Forelimb muscle (tissue), 1 donor: ENCODE measurements at regions not wholly inside any gene's neighbourhood (a gene's known extent, or its start where the extent isn't known, plus 50 kb on each side); places are given as distances from the start of the nearest gene placed in this dataset.

Experiments
- DNase-seq: peaks from one replicate; pipeline ENCODE4 v3.0.0-alpha.2; 2013; ENCODE audit warnings: low read depth

GRCh38 chr22:47994045-47994444 is 1231.6 kb downstream of the TBC1D22A start:
- no peak for DNase-seq

DNA sequence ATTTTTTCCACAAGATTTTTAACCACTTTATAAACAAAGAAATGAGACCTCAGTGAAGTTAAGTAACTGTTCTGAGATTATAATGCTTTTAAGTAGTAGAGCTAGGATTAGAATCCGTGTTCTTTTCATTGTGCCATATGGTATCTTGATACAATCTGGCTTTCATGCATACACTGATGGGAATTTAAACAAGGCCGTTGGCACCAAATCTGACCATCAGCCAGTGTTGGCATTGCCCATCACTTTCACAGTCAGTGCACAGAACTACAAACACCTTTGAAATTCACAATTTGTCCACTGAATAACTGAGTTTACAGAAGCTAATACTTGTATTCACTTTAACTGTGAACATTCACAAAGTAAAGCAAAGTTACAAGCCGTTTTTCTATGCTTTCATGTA is 1228.0 kb downstream of the TBC1D22A start:
- DNase-seq, result no peak

GRCh38 chr22:47987885-47988515 is 1225.5 kb downstream of the TBC1D22A start:
- no peak for DNase-seq

DNA sequence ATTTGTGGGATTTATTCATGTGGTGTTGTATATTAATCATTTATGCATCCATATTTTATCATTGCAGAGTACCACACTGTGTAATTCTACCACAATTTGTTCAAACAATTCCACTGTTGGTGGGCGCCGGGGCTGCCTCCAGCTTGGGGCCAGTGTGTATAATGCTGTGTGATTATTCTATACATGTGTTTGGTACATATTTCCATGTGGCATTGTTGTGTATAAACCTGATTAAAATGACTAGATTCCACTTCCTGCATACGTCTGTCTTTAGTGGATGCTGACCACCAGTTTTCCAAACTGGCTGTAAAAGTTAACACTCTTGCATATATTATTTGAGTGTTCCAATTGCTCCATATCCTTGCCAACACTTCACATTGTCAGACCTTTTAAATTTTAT is 1213.8 kb downstream of the TBC1D22A start:
- DNase-seq, result no peak

GRCh38 chr22:47967831-47968230 is 1205.4 kb downstream of the TBC1D22A start:
- DNase-seq, result no peak

- no peak for DNase-seq
Observed at GRCh38 chr22:47966316-47966715, 1203.9 kb downstream of the TBC1D22A start.

DNA sequence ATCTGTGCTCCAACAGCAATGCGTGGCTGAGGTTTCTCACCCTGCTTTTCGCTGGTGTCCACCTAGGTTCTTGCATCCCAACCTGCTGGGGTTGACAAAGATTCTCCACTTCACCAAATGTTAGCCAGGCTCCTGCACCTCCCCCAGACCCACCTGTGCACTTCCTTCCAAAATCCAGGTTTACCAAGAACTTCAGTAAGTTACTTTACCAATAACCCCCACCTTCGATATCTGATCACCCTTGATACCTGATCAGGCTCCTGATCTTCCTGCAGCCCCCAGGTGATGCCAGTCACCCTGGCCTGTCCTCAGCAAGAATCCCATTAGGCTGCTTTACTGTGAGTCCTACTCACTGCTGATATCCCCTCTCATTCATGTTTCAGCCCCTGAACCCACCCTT is 1203.4 kb downstream of the TBC1D22A start:
- no peak for DNase-seq

DNA sequence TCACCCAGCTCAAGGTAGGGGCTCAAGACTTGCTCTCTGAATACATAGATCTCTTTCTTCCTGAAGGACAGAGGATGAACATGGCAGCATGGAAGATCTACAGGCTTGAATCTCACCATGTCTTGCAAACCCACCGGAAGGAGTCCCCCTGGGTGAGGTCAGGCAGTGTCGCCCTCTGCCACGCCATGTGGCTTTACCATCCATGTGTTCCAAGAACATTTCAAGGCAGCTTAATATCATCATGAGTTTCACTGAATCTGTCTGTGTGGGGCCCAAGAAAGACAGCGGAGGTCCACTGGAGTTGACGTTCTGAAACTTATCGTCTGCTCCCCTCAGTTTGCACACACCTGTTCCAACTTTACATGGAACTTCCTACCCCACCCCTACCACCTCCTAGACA is 1202.6 kb downstream of the TBC1D22A start:
- DNase-seq, result no peak

DNA sequence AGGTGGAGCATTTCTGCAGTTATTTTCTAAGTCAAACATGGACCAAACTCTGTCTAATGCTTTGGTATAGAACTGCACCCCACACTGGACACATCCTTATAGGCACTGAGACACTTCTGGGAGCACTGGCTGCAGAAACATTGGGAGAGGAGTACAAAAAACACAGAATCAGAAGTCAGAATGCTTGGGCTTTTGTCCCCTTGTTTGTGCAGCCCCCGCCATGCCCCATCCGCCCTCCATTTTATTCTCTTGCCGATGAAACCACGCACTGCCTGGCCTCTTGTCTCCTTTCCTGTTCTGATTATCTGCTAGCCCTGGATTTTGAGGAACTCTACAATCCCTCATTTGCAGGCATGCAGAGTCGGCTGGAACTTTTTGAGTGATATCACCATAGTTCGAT is 1201.2 kb downstream of the TBC1D22A start:
- no peak for DNase-seq

DNA sequence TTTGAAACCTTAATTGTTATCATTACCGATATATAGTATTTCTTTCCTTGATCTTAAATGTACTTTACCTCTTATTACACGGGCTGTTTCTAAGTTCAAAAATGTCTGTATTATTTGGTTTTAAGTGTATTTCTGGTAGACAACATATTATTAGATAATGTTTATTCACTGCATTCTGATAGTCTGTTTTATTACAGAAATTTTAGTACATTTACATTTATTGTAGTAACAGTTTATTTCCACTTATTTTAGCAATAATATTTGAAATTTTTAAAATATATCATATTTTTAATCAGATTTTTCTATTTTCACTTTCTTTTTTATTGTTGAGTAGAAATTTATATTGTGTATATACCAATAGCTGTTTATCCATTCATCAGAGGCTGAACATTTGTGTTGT is 1195.2 kb downstream of the TBC1D22A start:
- DNase-seq, result no peak

GRCh38 chr22:47954107-47954506 is 1191.7 kb downstream of the TBC1D22A start:
- no peak for DNase-seq

DNA sequence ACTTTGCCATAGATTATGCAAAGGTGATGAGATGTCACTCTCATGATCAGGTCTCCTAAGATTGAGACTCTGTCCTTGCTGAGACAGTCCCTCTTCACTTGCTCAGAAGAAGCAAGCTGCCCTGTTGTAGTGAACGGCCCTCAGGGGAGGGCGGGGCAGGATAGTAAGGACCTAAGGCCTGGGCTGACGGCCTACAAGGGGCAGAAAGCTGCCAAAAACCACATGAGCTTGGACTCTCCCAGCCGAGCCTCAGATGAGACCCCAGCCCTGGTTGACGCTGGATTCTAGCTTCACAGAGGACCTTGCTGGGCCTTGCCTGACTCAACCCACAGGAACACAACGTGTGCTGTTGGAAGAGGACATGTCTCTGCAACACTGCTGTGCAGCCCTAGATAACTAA is 1182.5 kb downstream of the TBC1D22A start:
- DNase-seq, result no peak

GRCh38 chr22:47943729-47944700 is 1181.6 kb downstream of the TBC1D22A start:
- no peak for DNase-seq

- no peak for DNase-seq
Observed at GRCh38 chr22:47940211-47940610, 1177.8 kb downstream of the TBC1D22A start.

- DNase-seq, result no peak
Observed at GRCh38 chr22:47933891-47934290, 1171.4 kb downstream of the TBC1D22A start.

GRCh38 chr22:47933226-47933625 is 1170.8 kb downstream of the TBC1D22A start:
- DNase-seq, result no peak

- no peak for DNase-seq
Observed at GRCh38 chr22:47929646-47930185, 1167.3 kb downstream of the TBC1D22A start.

DNA sequence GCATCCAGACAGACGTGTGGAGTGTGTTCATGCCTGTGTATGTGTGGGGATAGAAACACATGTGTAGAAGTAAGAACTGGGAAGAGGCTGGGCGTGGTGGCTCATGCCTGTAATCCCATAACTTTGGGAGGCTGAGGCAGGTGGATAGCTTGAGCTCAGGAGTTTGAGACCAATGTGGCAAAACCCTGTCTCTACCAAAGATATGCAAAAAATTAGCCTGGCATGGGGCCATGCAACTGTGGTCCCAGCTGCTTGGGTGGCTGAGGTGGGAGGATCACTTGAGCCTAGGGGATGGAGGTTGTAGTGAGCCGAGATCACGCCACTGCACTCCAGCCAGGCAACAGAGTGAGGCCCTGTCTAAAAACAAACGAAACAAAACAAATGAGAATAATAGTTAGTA is 1166.6 kb downstream of the TBC1D22A start:
- DNase-seq, result no peak

DNA sequence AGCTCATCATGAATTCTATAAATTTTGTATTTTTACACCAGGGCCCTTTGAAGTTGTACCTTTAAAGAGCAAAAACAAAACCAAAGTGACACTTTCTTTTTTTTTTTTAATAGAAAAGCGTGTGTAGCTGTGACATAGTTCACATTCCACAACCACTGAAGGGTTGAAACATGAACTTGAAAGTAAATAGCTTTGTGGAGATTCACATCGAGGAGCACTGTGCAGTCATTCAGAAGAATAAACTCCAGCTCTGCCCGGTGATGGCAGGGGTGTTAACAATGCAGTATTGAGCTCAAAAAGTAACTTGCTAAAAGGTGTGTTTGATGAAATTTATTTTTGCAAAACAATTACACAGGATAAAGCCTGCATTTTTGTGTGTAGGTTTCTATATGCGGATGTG is 1166.2 kb downstream of the TBC1D22A start:
- no peak for DNase-seq

DNA sequence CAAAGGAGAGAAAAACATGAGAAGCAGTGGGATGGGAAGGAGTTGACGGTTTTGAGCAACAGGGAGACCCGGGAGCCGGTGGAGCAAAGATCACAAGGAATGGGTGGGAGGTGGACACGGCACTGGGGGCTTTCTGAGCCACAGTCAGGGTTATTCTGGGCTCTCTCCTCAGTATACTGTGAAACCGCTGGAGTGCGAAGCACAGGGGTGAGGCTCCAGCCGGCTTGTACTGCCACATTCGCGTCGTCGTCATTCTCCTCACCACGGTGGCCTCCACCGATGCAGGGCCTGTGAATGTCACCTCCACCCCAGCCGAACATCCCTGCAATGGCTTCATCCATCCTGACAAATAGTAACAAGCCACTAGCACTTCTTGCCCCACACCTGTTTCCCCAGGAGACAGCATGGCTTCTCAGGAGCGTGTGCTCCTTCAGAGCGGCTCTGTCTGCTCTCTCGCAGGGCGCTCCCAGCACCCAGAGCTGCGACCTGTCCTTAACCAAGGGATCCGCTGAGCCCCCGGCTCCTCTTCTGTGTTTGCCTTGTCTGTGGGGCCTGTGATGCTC is 1165.3 kb downstream of the TBC1D22A start:
- DNase-seq, result no peak

- DNase-seq, result no peak
Observed at GRCh38 chr22:47923011-47923427, 1160.6 kb downstream of the TBC1D22A start.

GRCh38 chr22:47921906-47922305 is 1159.5 kb downstream of the TBC1D22A start:
- DNase-seq, result no peak
